Endothelial cell of umbilical vein (primary cell): ENCODE measurements at regions not wholly inside any gene's neighbourhood (a gene's known extent, or its start where the extent isn't known, plus 50 kb on each side); places are given as distances from the start of the nearest gene placed in this dataset.

Experiments
- EZH2 ChIP-seq: IDR thresholded peaks from 2 replicates; pipeline ENCODE4 v1.6.1; 2012; ENCODE audit warnings: borderline replicate concordance, low read depth, mild to moderate bottlenecking, moderate library complexity, low read length, inconsistent platforms; ENCODE audit not compliant: severe bottlenecking
- FOS ChIP-seq: IDR thresholded peaks from 2 replicates; pipeline ENCODE4 v1.6.1; 2011; ENCODE audit warnings: mild to moderate bottlenecking, low read length, moderate library complexity, borderline replicate concordance; ENCODE audit not compliant: insufficient read depth
- GATA2 ChIP-seq: IDR thresholded peaks from 2 replicates; pipeline ENCODE4 v1.7.0; 2011; ENCODE audit warnings: low read depth, mild to moderate bottlenecking, moderate library complexity, mixed read lengths, low read length; ENCODE audit not compliant: insufficient read length, insufficient read depth
- JUN ChIP-seq: IDR thresholded peaks from 2 replicates; pipeline ENCODE4 v1.6.1; 2011; ENCODE audit warnings: borderline replicate concordance, low read depth; ENCODE audit not compliant: insufficient read length, insufficient read depth
- MYC ChIP-seq: IDR thresholded peaks from one replicate; pipeline ENCODE4 v1.6.1; 2011; ENCODE audit warnings: mild to moderate bottlenecking, low read depth, low read length
- POLR2A ChIP-seq: IDR thresholded peaks from 2 replicates; pipeline ENCODE4 v1.6.1; 2012; ENCODE audit warnings: low read depth, mild to moderate bottlenecking, control low read depth, low read length
- POLR2AphosphoS5 ChIP-seq: IDR thresholded peaks from 2 replicates; pipeline ENCODE4 v1.6.1; 2012; ENCODE audit warnings: low read depth, mild to moderate bottlenecking, control low read depth, low read length, moderate library complexity; ENCODE audit not compliant: insufficient read depth
- TF ChIP-seq, protein P1 (sequence below), 2 donors: IDR thresholded peaks; 1 replicate in 1 of 2; 2 replicates in 1 of 2; pipeline ENCODE4 v1.5.1; 2011; ENCODE audit warnings: low read length in 2 of 2, mild to moderate bottlenecking in 2 of 2, moderate library complexity in 2 of 2, control low read depth in 1 of 2, inconsistent platforms in 1 of 2, low read depth in 1 of 2; ENCODE audit not compliant: insufficient read depth in 1 of 2; ENCODE audit errors: extremely low read depth in 1 of 2
- TF ChIP-seq, protein P2 (sequence below): IDR thresholded peaks from 2 replicates; pipeline ENCODE4 v1.6.1; 2011; ENCODE audit not compliant: insufficient read depth, insufficient read length

DNA sequence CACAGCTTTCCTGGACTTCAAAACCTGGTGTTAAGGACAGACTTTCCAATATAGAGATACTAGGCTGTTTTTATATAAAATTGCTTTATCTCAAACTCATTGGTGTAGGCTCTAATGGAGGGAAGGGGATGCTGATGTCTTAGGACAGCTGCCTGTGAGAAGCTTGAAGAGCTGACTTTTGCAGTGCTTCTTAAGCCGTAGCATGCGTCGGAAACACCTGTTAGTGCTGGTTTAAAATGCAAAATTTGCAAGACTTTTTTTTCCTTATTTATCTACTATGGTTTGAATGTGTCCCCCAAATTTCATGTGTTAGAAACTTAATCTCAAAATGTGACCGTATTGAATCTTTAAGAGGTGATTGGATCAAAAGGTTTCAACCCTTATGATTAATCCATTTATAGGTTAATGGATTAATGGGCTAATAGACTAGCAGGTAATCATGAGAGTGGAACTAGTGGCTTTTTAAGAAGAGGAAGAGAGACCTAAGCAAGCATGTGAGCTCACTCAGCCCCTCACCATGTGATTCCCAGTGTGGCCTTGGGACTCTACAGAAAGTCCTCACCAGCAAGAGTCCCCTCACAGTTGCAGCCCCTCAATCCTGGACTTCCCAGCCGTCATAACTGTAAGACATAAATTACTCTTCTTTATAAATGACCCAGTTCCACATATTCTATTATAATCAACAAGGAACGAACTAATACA, 60.9 kb upstream of the FUT8 start:
- TF ChIP-seq, protein P1, sequence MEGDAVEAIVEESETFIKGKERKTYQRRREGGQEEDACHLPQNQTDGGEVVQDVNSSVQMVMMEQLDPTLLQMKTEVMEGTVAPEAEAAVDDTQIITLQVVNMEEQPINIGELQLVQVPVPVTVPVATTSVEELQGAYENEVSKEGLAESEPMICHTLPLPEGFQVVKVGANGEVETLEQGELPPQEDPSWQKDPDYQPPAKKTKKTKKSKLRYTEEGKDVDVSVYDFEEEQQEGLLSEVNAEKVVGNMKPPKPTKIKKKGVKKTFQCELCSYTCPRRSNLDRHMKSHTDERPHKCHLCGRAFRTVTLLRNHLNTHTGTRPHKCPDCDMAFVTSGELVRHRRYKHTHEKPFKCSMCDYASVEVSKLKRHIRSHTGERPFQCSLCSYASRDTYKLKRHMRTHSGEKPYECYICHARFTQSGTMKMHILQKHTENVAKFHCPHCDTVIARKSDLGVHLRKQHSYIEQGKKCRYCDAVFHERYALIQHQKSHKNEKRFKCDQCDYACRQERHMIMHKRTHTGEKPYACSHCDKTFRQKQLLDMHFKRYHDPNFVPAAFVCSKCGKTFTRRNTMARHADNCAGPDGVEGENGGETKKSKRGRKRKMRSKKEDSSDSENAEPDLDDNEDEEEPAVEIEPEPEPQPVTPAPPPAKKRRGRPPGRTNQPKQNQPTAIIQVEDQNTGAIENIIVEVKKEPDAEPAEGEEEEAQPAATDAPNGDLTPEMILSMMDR (IDR thresholded peaks at IDR 0.05; ENCODE audit: extremely low read depth in 1 of 2, insufficient read depth in 1 of 2, low read depth in 1 of 2, low read length in 2 of 2), result no peak
- TF ChIP-seq POLR2A (no peak), POLR2AphosphoS5 (no peak), EZH2 (no peak), MYC (no peak), GATA2 (no peak), FOS (no peak), JUN (no peak)
- TF ChIP-seq, protein P2, sequence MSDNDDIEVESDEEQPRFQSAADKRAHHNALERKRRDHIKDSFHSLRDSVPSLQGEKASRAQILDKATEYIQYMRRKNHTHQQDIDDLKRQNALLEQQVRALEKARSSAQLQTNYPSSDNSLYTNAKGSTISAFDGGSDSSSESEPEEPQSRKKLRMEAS, result no peak
